SW 1271 (cell line): ENCODE measurements at regions not wholly inside any gene's neighbourhood (a gene's known extent, or its start where the extent isn't known, plus 50 kb on each side); places are given as distances from the start of the nearest gene placed in this dataset.
A peak's percentile ranks its signal among the peaks of the same experiment; 100 is the strongest.
"Not testable (repeated sequence)": the region's sequence is repeated elsewhere in the genome, so short reads cannot be mapped to it uniquely, and the experiment has no call there.

ENCODE experiments used
- DNase-seq, 2 experiments: peaks; one replicate each; lab custom pipeline; 2025; lab: John Stamatoyannopoulos, UW

GRCh38 chr4:135050086-135050717, 848.6 kb upstream of the PABPC4L start:
- no peak for DNase-seq

- DNase-seq = no peak
Observed at GRCh38 chr4:135032670-135033069, 831.1 kb upstream of the PABPC4L start.

GRCh38 chr4:135015771-135016170, 814.2 kb upstream of the PABPC4L start:
- DNase-seq = no peak

GRCh38 chr4:135007400-135007799, 805.8 kb upstream of the PABPC4L start:
- DNase-seq = no peak

GRCh38 chr4:134999169-134999568, 797.6 kb upstream of the PABPC4L start:
- DNase-seq = no peak

- no peak for DNase-seq
Observed at GRCh38 chr4:134961963-134962362, 760.4 kb upstream of the PABPC4L start.

- DNase-seq = no peak
Observed at GRCh38 chr4:134958862-134959261, 757.3 kb upstream of the PABPC4L start.

- DNase-seq = no peak
Observed at GRCh38 chr4:134955059-134955458, 753.5 kb upstream of the PABPC4L start.

- DNase-seq = no peak
Observed at GRCh38 chr4:134952775-134953174, 751.2 kb upstream of the PABPC4L start.

GRCh38 chr4:134952305-134952704, 750.7 kb upstream of the PABPC4L start:
- DNase-seq = no peak

- DNase-seq = no peak
Observed at GRCh38 chr4:134948110-134948642, 746.6 kb upstream of the PABPC4L start.

GRCh38 chr4:134944115-134944514, 742.5 kb upstream of the PABPC4L start:
- no peak for DNase-seq

- no peak for DNase-seq
Observed at GRCh38 chr4:134936014-134936413, 734.4 kb upstream of the PABPC4L start.

GRCh38 chr4:134935320-134935719, 733.7 kb upstream of the PABPC4L start:
- DNase-seq = peak in 1 of 2 experiments; percentile 12

GRCh38 chr4:134934036-134934808, 732.6 kb upstream of the PABPC4L start:
- DNase-seq = no peak

GRCh38 chr4:134915355-134915754, 713.8 kb upstream of the PABPC4L start:
- no peak for DNase-seq

- DNase-seq = not testable (repeated sequence)
Observed at GRCh38 chr4:134914250-134914649, 712.7 kb upstream of the PABPC4L start.

GRCh38 chr4:134911941-134912340, 710.4 kb upstream of the PABPC4L start:
- DNase-seq = no peak

- DNase-seq = peak in 1 of 2 experiments; percentile 15
Observed at GRCh38 chr4:134906404-134907023, 704.9 kb upstream of the PABPC4L start.

GRCh38 chr4:134905061-134905460, 703.5 kb upstream of the PABPC4L start:
- DNase-seq = no peak

- no peak for DNase-seq
Observed at GRCh38 chr4:134888156-134888555, 686.6 kb upstream of the PABPC4L start.

GRCh38 chr4:134885436-134885835, 683.8 kb upstream of the PABPC4L start:
- DNase-seq = no peak
